Ishikawa (cell line): ENCODE measurements at regions not wholly inside any gene's neighbourhood (a gene's known extent, or its start where the extent isn't known, plus 50 kb on each side); places are given as distances from the start of the nearest gene placed in this dataset.

Experiments used
- CREB1 ChIP-seq: IDR thresholded peaks from 2 replicates; pipeline ENCODE4 v1.6.1; 2012; ENCODE audit warnings: low read depth
- EGR1 ChIP-seq: IDR thresholded peaks from 2 replicates; pipeline ENCODE4 v1.6.1; 2012
- EP300 ChIP-seq: IDR thresholded peaks from 2 replicates; pipeline ENCODE4 v1.6.1; 2012; ENCODE audit warnings: borderline replicate concordance
- RAD21 ChIP-seq: IDR thresholded peaks from 2 replicates; pipeline ENCODE4 v1.6.1; 2012; ENCODE audit warnings: low read depth
- TAF1 ChIP-seq: IDR thresholded peaks from 2 replicates; pipeline ENCODE4 v1.6.1; 2012; ENCODE audit warnings: low read depth, mild to moderate bottlenecking
- YY1 ChIP-seq: IDR thresholded peaks from 2 replicates; pipeline ENCODE4 v1.6.1; 2012; ENCODE audit warnings: low read depth
- TF ChIP-seq, protein P1 (sequence below): IDR thresholded peaks from 2 replicates; pipeline ENCODE4 v1.6.1; 2012

DNA sequence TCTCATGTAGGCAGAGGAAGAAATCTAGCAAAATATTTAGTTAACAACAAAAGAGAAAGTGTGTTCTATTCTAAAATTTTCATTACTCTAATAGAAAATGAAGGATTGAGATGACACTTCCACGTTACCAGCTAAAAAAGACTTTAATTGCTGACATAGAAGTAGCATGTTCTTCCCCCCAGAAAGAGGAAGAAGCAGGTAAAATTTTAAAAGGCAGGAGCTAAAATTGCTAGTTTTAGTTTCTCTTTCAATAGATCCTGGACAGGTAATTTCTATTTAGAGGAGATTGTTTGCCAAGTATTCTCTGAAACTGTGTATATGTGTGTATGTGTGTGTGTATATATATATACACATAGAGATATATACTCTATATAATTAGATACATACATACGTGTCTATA, 248.1 kb upstream of the FMN2 start:
- TF ChIP-seq YY1 = no peak
- TF ChIP-seq, protein P1, sequence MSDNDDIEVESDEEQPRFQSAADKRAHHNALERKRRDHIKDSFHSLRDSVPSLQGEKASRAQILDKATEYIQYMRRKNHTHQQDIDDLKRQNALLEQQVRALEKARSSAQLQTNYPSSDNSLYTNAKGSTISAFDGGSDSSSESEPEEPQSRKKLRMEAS = no peak
- no peak for TF ChIP-seq TAF1
- TF ChIP-seq CREB1 = no peak
- no peak for TF ChIP-seq RAD21
- TF ChIP-seq EP300 = no peak
- no peak for TF ChIP-seq EGR1
